ENCODE measurements at regions not wholly inside any gene's neighbourhood (a gene's known extent, or its start where the extent isn't known, plus 50 kb on each side); places are given as distances from the start of the nearest gene placed in this dataset.

DNA sequence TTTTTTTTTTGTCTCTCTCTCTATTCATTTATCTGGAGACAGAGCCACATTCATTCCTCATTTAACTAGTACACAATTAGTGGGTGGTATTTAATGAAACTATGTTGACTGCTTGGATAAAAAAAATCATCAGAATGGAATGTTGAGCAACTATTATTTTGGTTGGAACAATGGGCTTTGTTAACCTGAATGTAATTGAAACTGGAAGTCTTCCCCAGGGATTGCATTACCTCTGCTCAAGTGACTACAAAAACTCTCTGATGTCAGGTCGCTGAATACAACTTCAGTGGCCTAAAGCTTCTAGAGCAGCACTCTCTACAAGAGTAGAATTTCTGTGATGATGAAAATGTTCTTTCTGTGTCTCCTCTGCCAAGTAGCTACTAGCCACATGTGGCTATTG is 295.8 kb downstream of the DEPDC1B start:
- TF ChIP-seq, protein P1, sequence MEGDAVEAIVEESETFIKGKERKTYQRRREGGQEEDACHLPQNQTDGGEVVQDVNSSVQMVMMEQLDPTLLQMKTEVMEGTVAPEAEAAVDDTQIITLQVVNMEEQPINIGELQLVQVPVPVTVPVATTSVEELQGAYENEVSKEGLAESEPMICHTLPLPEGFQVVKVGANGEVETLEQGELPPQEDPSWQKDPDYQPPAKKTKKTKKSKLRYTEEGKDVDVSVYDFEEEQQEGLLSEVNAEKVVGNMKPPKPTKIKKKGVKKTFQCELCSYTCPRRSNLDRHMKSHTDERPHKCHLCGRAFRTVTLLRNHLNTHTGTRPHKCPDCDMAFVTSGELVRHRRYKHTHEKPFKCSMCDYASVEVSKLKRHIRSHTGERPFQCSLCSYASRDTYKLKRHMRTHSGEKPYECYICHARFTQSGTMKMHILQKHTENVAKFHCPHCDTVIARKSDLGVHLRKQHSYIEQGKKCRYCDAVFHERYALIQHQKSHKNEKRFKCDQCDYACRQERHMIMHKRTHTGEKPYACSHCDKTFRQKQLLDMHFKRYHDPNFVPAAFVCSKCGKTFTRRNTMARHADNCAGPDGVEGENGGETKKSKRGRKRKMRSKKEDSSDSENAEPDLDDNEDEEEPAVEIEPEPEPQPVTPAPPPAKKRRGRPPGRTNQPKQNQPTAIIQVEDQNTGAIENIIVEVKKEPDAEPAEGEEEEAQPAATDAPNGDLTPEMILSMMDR (conservative IDR thresholded peaks at IDR 0.05; ENCODE audit: low read depth, low read length) = no peak
- TF ChIP-seq EZH2 (IDR thresholded peaks at IDR 0.05; ENCODE audit: low read length, unreplicated experiment) = no peak
